Activated CD8-positive, alpha-beta memory T cell treated with anti-CD3 and anti-CD28 coated beads for 36 hours (primary cell): ENCODE measurements at regions not wholly inside any gene's neighbourhood (a gene's known extent, or its start where the extent isn't known, plus 50 kb on each side); places are given as distances from the start of the nearest gene placed in this dataset.

ENCODE experiments used
- CTCF ChIA-PET: fragments of 350-600 bp; sonication (Branson Sonifier 250); formaldehyde crosslinking; loops from one replicate; lab custom pipeline; 2021; ENCODE audit warnings: antibody characterized with exemption; lab: Charles Lee
- POLR2A ChIA-PET: fragments of 350-600 bp; sonication (Branson Sonifier 250); formaldehyde crosslinking; loops from one replicate; lab custom pipeline; 2021; ENCODE audit warnings: antibody characterized with exemption; lab: Charles Lee

- POLR2A ChIA-PET: no interaction called here
- CTCF ChIA-PET: no interaction called here
These were observed 190.7 kb upstream of the CHRM2 start for GRCh38 chr7:136677471-136678365.

- ChIA-PET CTCF (no interaction called here), POLR2A (no interaction called here)
These were observed 200.9 kb upstream of the CHRM2 start for GRCh38 chr7:136667584-136667983.

- ChIA-PET POLR2A (no interaction called here), CTCF (no interaction called here)
These were observed 202.5 kb upstream of the CHRM2 start for GRCh38 chr7:136665878-136666509.

GRCh38 chr7:136664537-136664936, 203.9 kb upstream of the CHRM2 start:
- CTCF ChIA-PET: no interaction called here
- POLR2A ChIA-PET: no interaction called here

GRCh38 chr7:136657482-136657921, 210.9 kb upstream of the CHRM2 start:
- CTCF ChIA-PET: no interaction called here
- POLR2A ChIA-PET: no interaction called here

- POLR2A ChIA-PET: no interaction called here
- CTCF ChIA-PET: no interaction called here
These were observed 211.9 kb upstream of the CHRM2 start for GRCh38 chr7:136656516-136656915.

- CTCF ChIA-PET: no interaction called here
- POLR2A ChIA-PET: no interaction called here
These were observed 213.0 kb upstream of the CHRM2 start for GRCh38 chr7:136655414-136655813.

- POLR2A ChIA-PET: no interaction called here
These were observed 214.0 kb upstream of the CHRM2 start for GRCh38 chr7:136654406-136654805.

GRCh38 chr7:136652635-136653370, 215.6 kb upstream of the CHRM2 start:
- POLR2A ChIA-PET: no interaction called here
- CTCF ChIA-PET: no interaction called here

More at GRCh38 chr7:136654406-136654805, 214.0 kb upstream of the CHRM2 start:
- CTCF ChIA-PET: no interaction called here

GRCh38 chr7:136640977-136641376, 227.5 kb upstream of the CHRM2 start:
- POLR2A ChIA-PET: no interaction called here
- CTCF ChIA-PET: no interaction called here

- ChIA-PET POLR2A (no interaction called here), CTCF (no interaction called here)
These were observed 230.6 kb upstream of the CHRM2 start for GRCh38 chr7:136637813-136638212.

GRCh38 chr7:136635751-136636150, 232.7 kb upstream of the CHRM2 start:
- CTCF ChIA-PET: no interaction called here

GRCh38 chr7:136618818-136619217, 249.6 kb upstream of the CHRM2 start:
- POLR2A ChIA-PET: no interaction called here
- CTCF ChIA-PET: interaction anchor here (0.7 kb wide), 3 partner anchors 91 to 1880 kb away, joined by 3 to 4 read pairs (median 3); no protein-coding TSS in a partner anchor

More at GRCh38 chr7:136635751-136636150, 232.7 kb upstream of the CHRM2 start:
- POLR2A ChIA-PET: no interaction called here

GRCh38 chr7:136617176-136617575, 251.3 kb upstream of the CHRM2 start:
- ChIA-PET POLR2A (no interaction called here), CTCF (no interaction called here)

- ChIA-PET CTCF (no interaction called here), POLR2A (no interaction called here)
These were observed 262.7 kb upstream of the CHRM2 start for GRCh38 chr7:136605532-136606329.

- POLR2A ChIA-PET: no interaction called here
- CTCF ChIA-PET: no interaction called here
These were observed 266.7 kb upstream of the CHRM2 start for GRCh38 chr7:136601772-136602171.

- CTCF ChIA-PET: no interaction called here
- POLR2A ChIA-PET: no interaction called here
These were observed 268.0 kb upstream of the CHRM2 start for GRCh38 chr7:136600475-136600874.

GRCh38 chr7:136594739-136595144, 273.7 kb upstream of the CHRM2 start:
- ChIA-PET POLR2A (no interaction called here), CTCF (no interaction called here)

GRCh38 chr7:136588216-136588615, 280.2 kb upstream of the CHRM2 start:
- ChIA-PET POLR2A (no interaction called here), CTCF (no interaction called here)
